GM21717 (cell line): ENCODE measurements at regions not wholly inside any gene's neighbourhood (a gene's known extent, or its start where the extent isn't known, plus 50 kb on each side); places are given as distances from the start of the nearest gene placed in this dataset.
A peak's percentile ranks its signal among the peaks of the same experiment; 100 is the strongest.
"Not testable (repeated sequence)": the region's sequence is repeated elsewhere in the genome, so short reads cannot be mapped to it uniquely, and the experiment has no call there.

Experiments
- ATAC-seq: cut with Tn5 transposase; IDR thresholded peaks from one replicate; pipeline ENCODE4 v1.9.1; 2021; ENCODE audit warnings: mild to moderate bottlenecking, moderate library complexity; ENCODE audit not compliant: unreplicated experiment

DNA sequence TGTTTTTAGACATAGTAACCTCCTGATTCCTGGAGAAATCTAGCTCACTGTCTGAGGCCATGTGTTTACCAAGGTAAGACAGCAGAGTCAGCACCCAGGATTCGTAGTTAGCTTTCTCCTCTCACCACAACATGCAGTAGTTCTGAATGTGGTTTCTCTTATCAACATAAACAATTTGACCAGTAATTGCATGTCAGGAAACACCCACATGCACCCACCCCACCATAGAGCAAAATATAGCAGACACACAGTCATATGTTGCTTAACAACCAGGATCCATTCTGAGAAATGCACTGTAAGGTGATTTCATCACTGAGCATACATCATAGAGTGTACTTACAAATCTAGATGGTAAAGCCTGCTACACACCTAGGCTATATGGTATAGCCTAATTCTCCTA lies 1004.0 kb downstream of the ANKRD7 start:
- no peak for ATAC-seq

DNA sequence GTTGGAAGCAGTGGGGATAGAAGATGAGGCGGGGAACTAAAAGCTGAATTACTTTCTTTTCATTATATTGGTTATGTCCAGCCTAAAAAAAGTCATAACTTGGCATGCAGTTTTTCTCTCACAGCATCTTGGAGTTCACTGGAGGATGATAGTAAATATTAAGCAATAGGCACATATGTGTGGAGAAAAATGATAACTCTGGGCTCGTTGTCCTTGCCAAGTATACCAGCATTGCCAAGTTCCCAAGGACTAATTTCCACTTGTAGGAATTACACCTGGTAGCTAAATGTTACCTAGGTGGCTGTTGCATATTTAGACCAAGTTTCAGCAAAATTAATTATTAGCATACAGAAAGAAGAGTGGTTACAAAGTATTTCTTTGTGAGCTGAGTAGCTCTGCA lies 1007.6 kb downstream of the ANKRD7 start:
- ATAC-seq = no peak

DNA sequence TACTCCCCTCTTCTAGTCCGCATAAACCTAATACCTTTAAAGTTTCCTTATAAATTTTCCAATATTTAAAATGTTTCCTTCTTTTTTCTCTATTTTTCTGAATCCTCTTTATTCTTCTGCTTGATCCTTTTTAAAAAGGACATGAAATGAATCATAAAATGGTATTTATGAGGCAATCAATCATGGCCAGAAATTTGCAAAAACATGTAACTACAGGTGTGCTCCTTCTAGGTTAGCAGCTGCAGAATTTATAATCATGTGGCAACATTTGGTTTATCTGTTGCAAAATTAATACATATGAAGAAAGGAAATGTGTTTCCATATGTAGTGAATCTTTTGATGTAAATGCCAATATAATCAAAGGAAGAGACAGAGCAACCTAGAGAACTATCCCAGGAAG lies 1008.5 kb downstream of the ANKRD7 start:
- ATAC-seq = no peak

DNA sequence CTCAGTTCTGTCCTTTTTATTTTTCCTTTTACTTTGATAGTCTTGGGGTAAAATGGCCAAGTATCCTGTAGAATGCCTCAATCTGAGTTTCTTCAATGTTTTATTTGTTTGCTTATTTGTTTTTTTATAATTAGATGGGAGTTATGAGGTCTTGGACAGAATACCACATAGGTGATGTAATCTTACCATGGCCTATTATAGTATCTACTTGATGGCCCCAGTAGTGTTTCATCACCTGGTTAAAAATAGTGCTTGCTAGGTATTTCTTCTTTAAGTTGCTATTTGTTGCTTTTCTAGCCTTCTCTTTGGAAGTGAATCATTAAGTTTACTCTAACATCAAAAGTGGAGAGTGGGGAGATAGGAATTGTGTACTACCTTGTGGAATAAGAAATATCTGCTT lies 1020.0 kb upstream of the KCND2 start:
- no peak for ATAC-seq

DNA sequence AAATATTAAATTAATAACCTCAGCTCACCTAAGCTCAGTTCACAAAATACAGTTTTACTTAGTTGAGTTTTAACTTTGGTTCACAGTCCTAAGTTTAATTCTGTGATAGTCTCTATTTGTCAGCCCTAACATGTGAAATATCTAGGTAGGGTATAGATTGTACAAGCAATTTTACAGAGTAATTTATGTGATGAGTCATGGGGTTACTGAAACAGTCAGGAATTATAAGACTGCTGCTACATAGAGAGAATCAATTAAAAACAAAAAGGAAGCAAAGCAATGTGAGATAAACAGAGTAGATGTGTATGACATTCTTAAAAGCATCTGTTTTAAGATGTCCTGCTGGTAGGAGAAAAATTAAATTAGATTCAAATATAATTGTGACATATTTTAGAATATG lies 1018.2 kb upstream of the KCND2 start:
- no peak for ATAC-seq

DNA sequence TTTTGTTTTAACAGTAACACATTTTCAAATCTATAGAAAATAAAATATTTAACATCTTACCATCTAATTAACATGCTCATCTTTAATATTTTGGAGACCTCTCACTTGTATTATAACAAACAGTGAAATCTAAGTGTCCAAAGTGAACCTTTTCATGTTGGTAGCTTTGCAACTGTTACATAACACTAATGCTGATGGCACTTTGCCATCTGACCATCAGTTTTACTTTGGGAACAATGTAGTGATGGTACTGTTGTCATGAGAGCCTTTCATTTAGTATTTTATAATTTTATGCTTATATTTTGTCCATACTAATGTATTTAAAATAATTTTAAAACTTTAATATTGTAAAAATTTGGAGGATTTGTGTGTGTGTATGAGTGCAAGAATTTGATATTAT lies 1017.0 kb upstream of the KCND2 start:
- no peak for ATAC-seq

DNA sequence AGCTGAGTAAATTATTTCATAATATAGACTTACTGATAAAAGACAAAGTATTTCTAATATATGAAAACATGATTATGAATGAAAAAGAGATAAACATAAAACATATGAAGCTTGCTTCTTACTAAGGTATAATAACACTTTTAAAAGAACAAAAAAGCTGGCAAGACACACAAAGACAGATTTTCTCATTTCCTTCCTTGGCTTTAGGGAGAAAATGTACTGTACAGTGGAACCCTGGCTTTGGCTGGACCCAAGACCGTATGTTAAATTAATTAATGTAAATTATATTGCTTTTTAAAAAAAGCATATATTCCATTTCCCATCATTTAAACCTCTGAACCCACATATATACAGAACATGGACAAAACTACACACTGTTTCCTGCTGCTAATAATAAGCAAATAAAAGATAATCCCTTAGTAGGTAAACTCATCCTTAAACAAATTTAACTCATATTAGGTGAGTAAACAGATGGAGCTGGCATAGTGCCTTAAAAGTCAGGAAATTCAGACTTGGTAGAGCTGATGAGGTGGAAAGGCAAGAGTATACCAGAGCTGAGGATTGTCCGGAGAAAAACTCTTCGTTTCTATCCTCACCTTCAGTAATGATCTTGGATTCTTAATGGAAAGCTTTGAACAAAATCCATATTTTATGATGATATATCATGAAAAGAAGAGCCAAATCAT lies 1016.4 kb upstream of the KCND2 start:
- ATAC-seq = no peak

DNA sequence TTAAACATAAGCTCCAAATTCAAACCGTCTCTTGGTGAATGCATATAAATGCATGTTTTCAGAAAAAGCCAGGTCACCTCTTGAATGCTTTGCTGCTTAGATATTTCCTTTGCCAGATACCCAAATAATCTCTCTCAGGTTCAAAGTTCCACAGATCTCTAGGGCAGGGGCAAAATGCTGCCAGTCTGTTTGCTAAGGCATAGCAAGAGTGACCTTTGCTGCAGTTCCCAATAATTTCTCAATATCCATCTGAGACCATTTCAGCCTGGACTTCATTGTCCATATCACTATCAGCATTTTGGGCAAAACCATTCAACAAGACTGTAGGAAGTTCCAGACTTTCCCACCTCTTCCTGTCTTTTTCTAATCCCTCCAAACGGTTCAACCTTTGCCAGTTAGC lies 1006.2 kb upstream of the KCND2 start:
- not testable (repeated sequence) for ATAC-seq

DNA sequence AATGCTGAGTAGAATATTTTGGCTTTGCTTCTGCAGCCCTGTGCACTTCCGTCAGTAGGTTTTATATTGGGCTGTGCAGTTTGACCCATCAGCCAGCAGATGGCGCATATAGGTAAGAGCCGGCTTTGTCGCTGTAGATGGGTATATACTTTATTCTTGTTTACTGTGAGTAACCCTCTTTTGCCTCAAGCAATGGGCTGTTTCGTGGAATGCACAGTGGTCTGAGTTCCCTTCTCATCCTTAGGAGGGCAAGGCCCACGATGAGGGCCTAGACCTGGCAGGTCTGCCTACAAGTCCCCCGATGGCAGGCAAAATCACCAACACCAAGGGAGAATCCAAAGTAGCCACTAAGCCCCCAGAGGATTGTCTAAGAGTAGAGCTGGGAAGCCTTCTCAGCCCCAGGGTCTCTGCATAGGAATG lies 1002.9 kb upstream of the KCND2 start:
- peak; percentile 95 for ATAC-seq

DNA sequence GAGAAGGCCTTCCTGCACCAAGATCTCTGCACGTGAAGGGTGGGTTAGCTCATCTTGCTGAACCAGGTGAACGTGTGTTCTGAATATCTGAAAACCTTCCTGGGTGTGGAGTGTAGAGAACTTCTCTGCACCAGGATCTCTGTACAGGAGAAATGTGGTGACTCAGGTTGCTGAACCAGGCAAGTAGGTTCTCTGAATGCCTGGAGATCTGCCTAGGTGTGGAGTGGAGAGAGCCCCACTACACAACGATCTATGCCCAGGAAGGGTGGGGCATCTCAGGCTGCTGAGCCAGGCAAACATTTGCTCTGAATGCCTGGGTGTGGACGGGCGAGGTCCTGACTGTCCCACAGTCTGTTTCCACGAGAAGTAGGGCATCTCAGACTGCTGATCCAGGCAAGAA lies 1002.3 kb upstream of the KCND2 start:
- no peak for ATAC-seq

DNA sequence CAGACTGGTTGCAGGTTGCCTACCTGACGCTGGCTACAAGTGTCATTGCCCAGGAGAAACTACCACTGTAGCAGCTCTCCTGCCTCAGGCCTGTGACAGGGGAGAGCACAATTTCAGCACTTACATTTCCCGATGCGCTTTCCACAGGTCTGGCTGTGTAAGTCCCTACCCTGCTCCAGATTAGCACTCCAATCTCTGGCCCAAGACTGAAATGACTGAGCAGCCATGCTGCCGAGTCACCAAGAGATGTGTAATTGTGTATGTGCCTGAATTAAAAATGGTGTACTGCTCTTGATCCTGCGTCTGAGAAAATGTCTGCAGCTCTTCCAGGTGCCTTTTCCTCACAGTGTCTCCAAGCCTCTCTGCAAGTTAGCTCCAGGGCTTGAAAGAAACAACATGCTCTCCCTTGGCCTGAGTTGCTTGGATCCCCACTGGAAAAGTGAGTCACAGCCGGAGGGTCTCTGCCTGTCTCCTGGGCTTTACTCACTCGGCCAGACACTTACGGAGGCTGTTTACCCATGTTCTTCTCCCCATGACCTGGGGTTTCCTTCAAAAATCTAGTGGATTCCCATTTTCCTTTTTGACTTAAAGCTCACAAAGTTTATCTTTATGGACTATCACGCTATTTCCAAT lies 1001.7 kb upstream of the KCND2 start:
- no peak for ATAC-seq

DNA sequence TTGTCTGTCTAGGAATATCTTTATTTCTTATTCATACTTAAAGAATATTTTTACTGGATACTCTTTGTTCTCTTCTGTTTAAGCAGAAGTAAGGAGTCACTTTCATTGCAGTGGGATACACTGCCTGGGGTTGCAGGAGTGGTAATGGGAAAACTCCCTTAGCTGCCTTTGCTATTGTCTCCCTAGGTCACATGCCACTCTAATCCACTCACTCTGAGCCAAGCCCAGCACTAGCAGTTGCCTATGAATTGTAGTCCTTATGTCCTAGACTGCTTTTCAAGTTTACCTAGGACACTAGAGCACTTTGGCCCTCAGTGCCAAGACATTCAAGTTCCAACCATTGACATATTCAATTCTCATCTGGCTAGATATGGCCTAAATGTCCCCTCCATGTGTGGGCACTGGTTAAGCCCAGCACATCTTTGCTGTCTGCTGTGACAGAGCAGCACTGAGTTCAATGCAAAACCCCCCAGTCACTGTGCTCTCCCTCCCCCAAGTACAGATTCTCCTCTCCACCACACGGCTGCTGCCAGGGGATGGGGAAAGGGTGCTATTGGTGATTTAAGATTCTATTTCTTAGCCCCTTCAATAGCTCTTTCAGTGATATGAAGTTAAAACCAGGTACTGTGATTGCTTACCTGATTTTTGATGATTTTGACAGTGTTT lies 991.7 kb upstream of the KCND2 start:
- ATAC-seq = no peak

DNA sequence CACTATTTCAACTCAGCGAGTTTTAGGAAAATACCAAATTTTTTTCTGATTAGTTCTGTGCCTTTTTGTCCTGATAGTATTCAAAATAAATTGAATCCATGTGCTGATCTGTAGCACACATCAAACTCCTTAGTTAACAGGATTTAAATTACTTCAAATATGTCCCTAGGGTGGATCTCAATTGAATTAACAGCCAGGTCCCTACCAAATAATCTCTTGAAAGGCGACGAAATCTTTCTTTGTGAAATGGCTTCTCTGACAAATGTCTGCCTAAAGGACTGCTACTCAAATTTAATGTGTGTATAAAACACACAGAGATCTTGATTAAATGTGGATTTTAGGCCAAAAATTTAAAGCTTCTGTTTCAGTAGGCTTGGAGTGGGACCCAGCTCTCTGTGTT lies 989.6 kb upstream of the KCND2 start:
- ATAC-seq = no peak

DNA sequence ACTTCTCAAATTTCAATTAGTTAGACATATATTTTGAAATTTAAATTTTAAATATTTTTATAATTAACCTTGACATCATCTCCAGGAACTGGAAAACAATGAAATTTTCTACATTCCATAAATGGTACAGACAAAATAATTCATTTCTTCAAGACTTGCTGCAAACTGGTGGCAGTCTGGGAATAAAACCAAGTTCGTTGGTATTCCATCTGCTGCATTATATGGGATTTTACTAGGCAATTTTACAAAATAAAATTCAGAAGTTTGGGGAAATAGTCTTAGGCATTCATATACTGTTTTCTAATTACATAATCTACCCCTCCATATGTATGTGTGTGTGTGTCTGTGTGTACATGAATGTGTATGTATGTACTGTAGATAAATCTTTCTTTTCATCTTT lies 984.6 kb upstream of the KCND2 start:
- ATAC-seq = no peak

DNA sequence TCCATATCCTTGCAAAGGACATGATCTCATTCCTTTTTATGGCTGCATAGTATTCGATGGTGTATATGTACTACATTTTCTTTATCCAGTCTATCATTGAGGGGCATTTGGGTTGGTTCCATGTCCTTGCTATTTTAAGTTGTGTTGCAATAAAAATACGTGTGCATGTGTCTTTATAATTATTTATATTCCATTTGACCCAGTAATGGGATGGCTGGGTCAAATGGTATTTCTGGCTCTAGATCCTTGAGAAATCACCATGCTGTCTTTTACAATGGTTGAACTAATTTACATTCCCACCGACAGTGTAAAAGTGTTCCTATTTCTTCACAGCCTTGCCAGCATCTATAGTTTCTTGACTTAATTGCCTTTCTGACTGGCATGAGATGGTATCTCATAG lies 972.6 kb upstream of the KCND2 start:
- not testable (repeated sequence) for ATAC-seq

DNA sequence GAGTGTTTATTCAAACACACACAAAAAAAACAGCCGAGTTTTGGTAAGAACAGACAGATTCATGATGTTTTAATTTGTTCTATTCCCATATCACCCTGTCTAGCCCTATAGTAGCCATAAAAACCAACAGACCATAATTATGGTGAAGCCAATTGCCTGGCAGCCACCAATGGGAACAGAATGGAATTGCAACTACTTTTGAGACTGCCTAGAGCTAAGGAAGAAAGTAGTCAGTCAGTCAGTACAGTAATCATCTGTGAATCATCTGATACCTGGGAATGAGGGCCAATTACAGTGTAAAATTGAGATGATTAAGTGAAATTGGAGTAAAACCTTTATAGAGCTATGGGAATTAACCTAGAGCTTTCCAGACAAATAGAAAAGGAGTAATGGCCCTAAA lies 952.7 kb upstream of the KCND2 start:
- no peak for ATAC-seq

DNA sequence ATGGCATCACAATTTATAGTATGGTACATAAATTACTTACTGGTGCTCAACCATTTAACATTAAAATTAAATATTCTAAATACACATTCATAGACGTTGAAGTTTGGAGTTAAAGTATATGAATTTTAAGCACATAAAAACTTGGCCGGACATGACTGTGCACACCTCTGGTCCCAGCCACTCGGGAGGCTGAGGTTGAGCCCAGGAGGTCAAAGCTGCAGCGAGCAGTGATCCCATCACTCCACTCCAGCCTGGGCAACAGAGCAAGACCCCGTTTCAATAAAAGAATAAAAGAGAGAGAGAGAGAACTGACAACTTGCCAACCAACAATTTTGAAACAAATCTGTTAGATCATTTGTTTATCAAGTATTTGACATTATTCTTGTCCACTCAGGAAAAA lies 943.3 kb upstream of the KCND2 start:
- no peak for ATAC-seq

DNA sequence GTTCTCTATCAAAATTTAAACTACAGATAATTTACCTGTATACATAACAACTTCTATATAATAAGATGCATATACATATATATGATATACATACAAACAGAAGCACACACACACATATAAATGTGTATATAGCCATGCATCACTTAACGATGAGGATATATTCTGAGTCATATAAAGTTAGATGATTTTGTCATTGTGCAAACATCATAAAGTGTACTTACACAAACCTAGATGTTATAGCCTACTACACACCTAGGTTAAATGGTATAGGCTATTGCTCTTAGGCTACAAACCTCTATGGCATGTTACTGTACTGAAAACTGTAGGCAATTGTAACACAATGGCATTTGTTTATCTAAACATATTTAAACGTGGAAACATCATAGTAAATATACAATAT lies 937.6 kb upstream of the KCND2 start:
- no peak for ATAC-seq

DNA sequence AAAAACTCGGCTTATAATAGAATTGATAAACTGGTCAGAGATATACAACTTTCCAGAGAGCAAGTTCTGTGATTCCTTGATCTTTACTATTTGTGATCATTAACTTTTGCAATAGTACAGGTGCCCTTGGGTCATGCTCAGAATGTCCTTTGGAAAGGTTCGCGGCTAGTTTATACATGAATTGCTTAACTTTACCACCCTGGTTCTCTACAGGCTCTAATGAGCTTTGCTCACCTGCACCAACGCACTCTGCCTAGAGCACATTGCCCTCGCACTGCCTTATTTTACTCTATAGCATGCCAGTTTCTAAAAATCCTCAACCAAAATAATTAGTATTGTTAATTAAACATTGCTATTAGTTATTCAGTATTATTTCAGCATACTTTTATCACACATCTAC lies 931.2 kb upstream of the KCND2 start:
- ATAC-seq = no peak

DNA sequence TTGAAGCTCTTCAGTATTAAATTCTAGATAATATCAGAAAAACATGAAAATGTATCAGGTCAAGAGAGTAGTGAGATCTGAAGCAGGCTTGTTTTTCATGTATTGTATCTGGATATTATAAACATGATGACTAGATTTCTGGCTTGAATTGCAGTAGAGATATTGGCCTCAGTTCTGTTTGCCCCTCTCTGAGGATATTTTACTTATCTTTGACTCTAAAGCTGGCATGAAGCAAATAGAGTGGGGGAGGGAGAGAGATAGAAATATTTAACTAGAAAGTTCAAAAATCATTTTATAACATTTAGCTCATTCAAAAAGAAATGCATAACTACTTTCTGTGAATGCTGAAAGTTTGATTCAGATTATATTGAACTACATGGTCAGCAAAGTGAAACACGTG lies 929.7 kb upstream of the KCND2 start:
- no peak for ATAC-seq

DNA sequence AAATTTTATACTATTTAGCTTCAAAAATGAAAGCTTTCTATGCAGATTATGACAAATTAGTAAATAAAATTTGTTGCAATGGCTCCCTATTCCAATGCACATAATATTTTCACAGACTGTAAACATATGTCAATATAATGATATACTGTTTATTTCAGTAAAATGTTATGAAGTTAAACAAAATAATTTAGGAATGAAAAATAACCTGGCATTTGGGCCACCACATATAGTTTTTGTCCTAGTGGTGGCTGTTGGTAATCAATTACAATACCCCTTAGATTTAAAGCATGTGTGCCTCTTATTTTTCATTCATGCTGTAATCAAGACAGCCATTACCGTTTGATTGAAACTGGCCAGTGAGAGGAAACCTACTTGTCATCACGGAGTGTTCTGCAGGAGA lies 928.5 kb upstream of the KCND2 start:
- no peak for ATAC-seq

DNA sequence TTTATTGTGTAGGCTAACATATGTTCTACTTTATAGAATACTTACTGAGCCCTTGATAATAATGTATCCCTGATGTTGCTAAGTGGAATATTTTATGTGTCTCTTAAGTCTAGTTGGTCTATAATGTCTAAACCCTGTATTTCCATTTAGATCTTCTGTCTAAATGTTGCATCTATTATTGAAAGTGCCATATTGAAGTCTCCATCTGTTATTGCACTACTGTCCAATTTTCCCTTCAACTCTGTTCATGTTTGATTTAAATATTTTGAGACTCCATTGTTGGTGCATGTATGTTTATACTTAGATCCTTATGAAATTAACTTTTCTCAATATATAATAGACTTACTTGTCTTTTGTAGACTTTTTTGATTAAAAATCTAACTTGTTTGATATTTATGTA lies 924.5 kb upstream of the KCND2 start:
- ATAC-seq = no peak

DNA sequence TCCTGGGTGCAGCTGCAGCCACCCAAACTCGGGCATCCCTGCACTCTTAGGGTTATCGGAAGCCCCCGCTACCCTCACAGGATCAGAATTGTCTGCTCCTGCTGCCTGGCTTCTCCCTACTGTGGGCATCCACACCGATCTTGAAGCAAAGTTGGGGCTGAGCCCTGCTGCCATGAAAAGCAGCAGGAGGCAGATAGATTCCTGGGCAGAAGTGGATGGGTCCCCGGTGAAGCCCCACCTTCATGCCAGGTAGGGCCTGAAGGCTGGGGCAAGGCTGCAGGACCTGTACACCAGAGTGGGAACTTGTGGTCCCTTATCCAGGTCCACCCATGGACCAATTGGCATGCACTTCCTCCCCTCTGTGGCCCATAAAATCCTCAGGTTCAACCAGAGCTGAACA lies 922.6 kb upstream of the KCND2 start:
- ATAC-seq = no peak
